Right atrium auricular region (tissue), 2 donors: ENCODE measurements at regions not wholly inside any gene's neighbourhood (a gene's known extent, or its start where the extent isn't known, plus 50 kb on each side); places are given as distances from the start of the nearest gene placed in this dataset.

Source experiments
- DNase-seq: peaks from one replicate; pipeline ENCODE4 v3.0.0-alpha.2; 2019; ENCODE audit warnings: low spot score
- H3K27ac ChIP-seq, 2 donors: fragments of 200-600 bp; sonication (generic); 1 replicate in 1 of 2; 2 replicates in 1 of 2; pipeline ENCODE4 v1.5.1; 2016 to 2019
- H3K27me3 ChIP-seq, 2 donors: fragments of 200-600 bp; sonication (generic); one replicate each; pipeline versions ENCODE4 v1.5.1 to v1.6.0; 2017 to 2019
- H3K36me3 ChIP-seq: fragments of 200-600 bp; sonication (generic); one replicate; pipeline ENCODE4 v1.5.1; 2016
- H3K4me1 ChIP-seq, 2 donors: fragments of 200-600 bp; sonication (generic); one replicate each; pipeline versions ENCODE4 v1.5.1 to v1.6.0; 2017 to 2019
- H3K4me3 ChIP-seq, 2 donors: fragments of 200-600 bp; sonication (generic); 1 replicate in 1 of 2; 2 replicates in 1 of 2; pipeline ENCODE4 v1.5.1; 2017 to 2019; ENCODE audit warnings: mild to moderate bottlenecking in 1 of 2, moderate library complexity in 1 of 2
- H3K9me3 ChIP-seq, 2 donors: fragments of 200-600 bp; sonication (generic); one replicate each; pipeline ENCODE4 v1.5.1; 2019
- CTCF ChIP-seq, 2 donors: fragments of 200-600 bp; sonication (generic); IDR thresholded peaks; one replicate each; pipeline ENCODE4 v1.5.1; 2019; ENCODE audit warnings: antibody characterized with exemption in 2 of 2

- H3K4me1 ChIP-seq: no peaks in the 10 kb centered on the region
- no peak for TF ChIP-seq CTCF (IDR thresholded peaks at IDR 0.05)
- DNase-seq: no peak
These were observed 304.7 kb upstream of the DIAPH2 start for GRCh38 chrX:96379951-96380350.

GRCh38 chrX:96382018-96382417, 302.6 kb upstream of the DIAPH2 start:
- H3K36me3 ChIP-seq: no peaks in the 10 kb centered on the region
- no peaks in the 10 kb centered on the region for H3K27me3 ChIP-seq
- H3K9me3 ChIP-seq: no peaks in the 10 kb centered on the region
- no peaks in the 10 kb centered on the region for H3K4me1 ChIP-seq
- H3K27ac ChIP-seq: no peak overlapping the region
- no peak overlapping the region for H3K4me3 ChIP-seq
- no peak for TF ChIP-seq CTCF (IDR thresholded peaks at IDR 0.05)
- no peak for DNase-seq

More at GRCh38 chrX:96379951-96380350, 304.7 kb upstream of the DIAPH2 start:
- Histone ChIP-seq H3K36me3 (no peaks in the 10 kb centered on the region), H3K4me3 (no peak overlapping the region), H3K9me3 (no peaks in the 10 kb centered on the region), H3K27me3 (no peaks in the 10 kb centered on the region), H3K27ac (no peak overlapping the region)

- no peaks in the 10 kb centered on the region for H3K9me3 ChIP-seq
- TF ChIP-seq CTCF (IDR thresholded peaks at IDR 0.05): no peak
- no peaks in the 10 kb centered on the region for H3K27me3 ChIP-seq
- no peaks in the 10 kb centered on the region for H3K36me3 ChIP-seq
- H3K4me3 ChIP-seq: no peak overlapping the region
- no peaks in the 10 kb centered on the region for H3K4me1 ChIP-seq
- no peak overlapping the region for H3K27ac ChIP-seq
- DNase-seq: no peak
These were observed 301.2 kb upstream of the DIAPH2 start for GRCh38 chrX:96383428-96383827.

GRCh38 chrX:96386325-96386724, 298.3 kb upstream of the DIAPH2 start:
- DNase-seq: no peak
- Histone ChIP-seq H3K27ac (no peak overlapping the region), H3K4me3 (no peak overlapping the region), H3K9me3 (no peaks in the 10 kb centered on the region), H3K36me3 (no peaks in the 10 kb centered on the region), H3K27me3 (no peaks in the 10 kb centered on the region), H3K4me1 (no peaks in the 10 kb centered on the region)
- no peak for TF ChIP-seq CTCF (IDR thresholded peaks at IDR 0.05)

- DNase-seq: no peak
- Histone ChIP-seq H3K27me3 (no peaks in the 10 kb centered on the region), H3K27ac (no peak overlapping the region), H3K4me1 (no peaks in the 10 kb centered on the region), H3K4me3 (no peak overlapping the region), H3K9me3 (no peaks in the 10 kb centered on the region), H3K36me3 (no peaks in the 10 kb centered on the region)
- TF ChIP-seq CTCF (IDR thresholded peaks at IDR 0.05): no peak
These were observed 297.7 kb upstream of the DIAPH2 start for GRCh38 chrX:96386981-96387380.

GRCh38 chrX:96387801-96388200, 296.8 kb upstream of the DIAPH2 start:
- Histone ChIP-seq H3K27me3 (no peaks in the 10 kb centered on the region), H3K4me3 (no peak overlapping the region), H3K27ac (no peak overlapping the region), H3K9me3 (no peaks in the 10 kb centered on the region), H3K4me1 (no peaks in the 10 kb centered on the region), H3K36me3 (no peaks in the 10 kb centered on the region)
- TF ChIP-seq CTCF (IDR thresholded peaks at IDR 0.05): no peak
- DNase-seq: no peak
